K562 (cell line): ENCODE measurements at regions not wholly inside any gene's neighbourhood (a gene's known extent, or its start where the extent isn't known, plus 50 kb on each side); places are given as distances from the start of the nearest gene placed in this dataset.

ENCODE experiments used
- ATAC-seq: fragments of 200-7000 bp; cut with Tn5 transposase; 3 replicates; pipeline ENCODE4 v1.9.1; 2020; ENCODE audit warnings: moderate library complexity
- BruUV-seq: library from RNA; stranded (reverse); fragments of 400-500 nt; replicated peaks from 2 replicates; lab custom pipeline; 2021; lab: Mats Ljungman, UMichigan
- CTCF ChIA-PET: fragments of 300-600 bp; formaldehyde crosslinking; extraction: SDS; loops from one replicate; lab custom pipeline; 2021; ENCODE audit warnings: low intra/inter-chr PET ratio; lab: Yijun Ruan, JAX
- POLR2A ChIA-PET: fragments of 300-600, 350-650 bp; sonication (Branson Sonifier 250); formaldehyde crosslinking; extraction: SDS; loops from one replicate; lab custom pipeline; 2021; ENCODE audit warnings: antibody characterized with exemption, inconsistent platforms; lab: Yijun Ruan, JAX
- DNase-seq, 4 experiments: peaks; one replicate each; pipeline versions ENCODE4 v3.0.0 to v3.0.0-alpha.2; 2011 to 2018; ENCODE audit warnings: low spot score in 3 of 4, mixed read lengths in 3 of 4; ENCODE audit errors: extremely low read depth in 1 of 4
- FAIRE-seq: peaks from 2 replicates; lab custom pipeline; 2011; peaks lifted over from hg19 to GRCh38; lab: Jason Lieb, UNC
- H2AFZ ChIP-seq: 2 replicates; pipeline ENCODE4 v1.6.0; 2011; ENCODE audit warnings: low read depth, low read length, control low read depth, inconsistent platforms
- H3K27ac ChIP-seq: fragments of 200-600 bp; 3 replicates; pipeline ENCODE4 v1.8.0; 2011; ENCODE audit warnings: low read depth, mild to moderate bottlenecking, control low read depth, inconsistent platforms, low read length, moderate library complexity, mixed read lengths; ENCODE audit errors: extremely low read depth
- H3K27me3 ChIP-seq, 2 experiments: fragments of 300-600 bp in 1 of 2; 2 replicates in 1 of 2; 3 replicates in 1 of 2; pipeline versions ENCODE4 v1.6.0 to v1.8.0; 2011; ENCODE audit warnings: inconsistent platforms in 2 of 2, low read length in 2 of 2, mild to moderate bottlenecking in 1 of 2, mixed read lengths in 1 of 2, moderate library complexity in 1 of 2; ENCODE audit not compliant: control insufficient read depth in 2 of 2, insufficient read depth in 2 of 2
- H3K36me3 ChIP-seq: fragments of 300-600 bp; 3 replicates; pipeline ENCODE4 v1.8.0; 2011; ENCODE audit warnings: mild to moderate bottlenecking, low read length, inconsistent platforms; ENCODE audit not compliant: control insufficient read depth, insufficient read depth
- H3K4me1 ChIP-seq, 2 experiments: fragments of 200-600 bp in 1 of 2; replicated peaks in 1 of 2; 2 replicates in 1 of 2; 3 replicates in 1 of 2; pipeline versions ENCODE4 v1.5.1 to v1.8.0; 2011; ENCODE audit warnings: inconsistent platforms in 2 of 2, low read length in 2 of 2, mild to moderate bottlenecking in 1 of 2, mixed read lengths in 1 of 2, moderate library complexity in 1 of 2; ENCODE audit not compliant: control insufficient read depth in 2 of 2, insufficient read depth in 2 of 2
- H3K4me2 ChIP-seq: 2 replicates; pipeline ENCODE4 v1.6.1; 2011; ENCODE audit warnings: low read length, control low read depth, inconsistent platforms, mixed read lengths; ENCODE audit not compliant: insufficient read depth
- H3K4me3 ChIP-seq: fragments of 200-600 bp; sonication (generic), shearing (Covaris generic); 2 replicates; pipeline ENCODE4 v1.5.1; 2016; ENCODE audit warnings: control low read depth, inconsistent platforms
- H3K79me2 ChIP-seq: fragments of 200-600 bp; 3 replicates; pipeline ENCODE4 v1.8.0; 2011; ENCODE audit warnings: low read length, inconsistent platforms; ENCODE audit not compliant: control insufficient read depth, insufficient read depth
- H3K9ac ChIP-seq, 2 experiments: 2 replicates each; pipeline versions ENCODE4 v1.6.0 to v1.6.1; 2011; ENCODE audit warnings: low read depth in 2 of 2, low read length in 2 of 2, control low read depth in 1 of 2, inconsistent platforms in 1 of 2, mild to moderate bottlenecking in 1 of 2, mixed read lengths in 1 of 2; ENCODE audit not compliant: insufficient read depth in 1 of 2
- H3K9me1 ChIP-seq: one replicate; pipeline ENCODE4 v1.6.0; 2011; ENCODE audit warnings: inconsistent platforms, mild to moderate bottlenecking, low read length, moderate library complexity; ENCODE audit not compliant: control insufficient read depth, insufficient read depth
- H3K9me3 ChIP-seq: replicated peaks from 2 replicates; pipeline ENCODE4 v1.5.1; 2011; ENCODE audit warnings: low read depth, low read length, inconsistent platforms; ENCODE audit not compliant: control insufficient read depth, insufficient read depth
- H4K20me1 ChIP-seq: replicated peaks from 2 replicates; pipeline ENCODE4 v1.6.1; 2011; ENCODE audit warnings: low read length, inconsistent platforms, mixed read lengths; ENCODE audit not compliant: control insufficient read depth, insufficient read depth
- CBFA2T3 ChIP-seq: fragments of 450-650 bp; IDR thresholded peaks from 2 replicates; pipeline ENCODE4 v1.6.1; 2017
- EWSR1 ChIP-seq: fragments of 450-650 bp; IDR thresholded peaks from 2 replicates; pipeline ENCODE4 v1.6.1; 2018; ENCODE audit warnings: borderline replicate concordance, mild to moderate bottlenecking, low read depth, moderate library complexity; ENCODE audit not compliant: partially characterized antibody
- GABPA ChIP-seq: fragments of 200-800 bp; sonication (Bioruptor generic); conservative IDR thresholded peaks from 2 replicates; pipeline ENCODE4 v1.6.1; 2016; ENCODE audit warnings: low read depth, missing genetic modification characterization, missing compliant biosample characterization
- HEY1 ChIP-seq: fragments of 250-450 bp; sonication (Bioruptor Pico); IDR thresholded peaks from 2 replicates; pipeline ENCODE4 v1.5.0; 2020; ENCODE audit warnings: mild to moderate bottlenecking, moderate library complexity, borderline replicate concordance
- HOMEZ ChIP-seq: fragments of 250-450 bp; sonication (Bioruptor Pico); IDR thresholded peaks from 2 replicates; pipeline ENCODE4 v1.4.0; 2020; ENCODE audit warnings: mild to moderate bottlenecking, moderate library complexity
- KLF13 ChIP-seq: fragments of 450-650 bp; IDR thresholded peaks from 2 replicates; pipeline ENCODE4 v1.6.1; 2016; ENCODE audit warnings: missing genetic modification characterization, low read depth, mild to moderate bottlenecking, missing compliant biosample characterization, moderate library complexity, borderline replicate concordance
- NR2C2 ChIP-seq, 2 experiments: fragments of 200-800 bp in 1 of 2; sonication (Bioruptor generic) in 1 of 2; sonication (generic) in 1 of 2; formaldehyde crosslinking in 1 of 2; IDR thresholded peaks; 2 replicates each; pipeline versions ENCODE4 v1.6.1 to v1.8.0; 2016 to 2022; ENCODE audit warnings: mild to moderate bottlenecking in 1 of 2, missing compliant biosample characterization in 1 of 2, missing genetic modification characterization in 1 of 2, missing genetic modification reagents in 1 of 2
- RBFOX2 ChIP-seq: fragments of 200-400 bp; formaldehyde crosslinking; IDR thresholded peaks from 2 replicates; pipeline ENCODE4 v1.6.1; 2017; ENCODE audit warnings: low read depth, mild to moderate bottlenecking, low read length, moderate library complexity
- RBM17 ChIP-seq: fragments of 200-400 bp; formaldehyde crosslinking; IDR thresholded peaks from 2 replicates; pipeline ENCODE4 v1.6.1; 2017; ENCODE audit warnings: low read depth, mild to moderate bottlenecking, low read length, borderline replicate concordance
- RBM22 ChIP-seq: fragments of 200-400 bp; formaldehyde crosslinking; IDR thresholded peaks from 2 replicates; pipeline ENCODE4 v1.6.1; 2018; ENCODE audit warnings: low read length, low read depth; ENCODE audit not compliant: poor library complexity, severe bottlenecking
- RERE ChIP-seq: sonication (generic); formaldehyde crosslinking; IDR thresholded peaks from 2 replicates; pipeline ENCODE4 v1.8.0; 2023; ENCODE audit warnings: missing genetic modification reagents, mild to moderate bottlenecking, borderline replicate concordance
- SETDB1 ChIP-seq: IDR thresholded peaks from one replicate; pipeline ENCODE4 v1.6.1; 2012; ENCODE audit warnings: low read length, control low read depth, inconsistent platforms
- SMARCA5 ChIP-seq: fragments of 450-650 bp; IDR thresholded peaks from 2 replicates; pipeline ENCODE4 v1.6.1; 2016
- TCFL5 ChIP-seq: fragments of 250-450 bp; sonication (Bioruptor Pico); conservative IDR thresholded peaks from 2 replicates; pipeline ENCODE4 v1.6.1; 2021; ENCODE audit warnings: mild to moderate bottlenecking, moderate library complexity, matching md5 sums
- ZNF277 ChIP-seq: fragments of 250-450 bp; sonication (Bioruptor Pico); IDR thresholded peaks from 2 replicates; pipeline ENCODE4 v1.8.0; 2022; ENCODE audit warnings: inconsistent platforms, mild to moderate bottlenecking, moderate library complexity, borderline replicate concordance
- WGBS: fragments of 100-300 bp; shearing (Covaris generic); methylation state at CpG from one replicate; pipeline ENCODE4 v1.1.6; 2016; ENCODE audit warnings: low coverage, mixed read lengths; ENCODE audit not compliant: insufficient coverage; ENCODE audit errors: missing lambda C conversion rate; 5-methylcytosine and 5-hydroxymethylcytosine counted together
- in situ Hi-C: fragments of 300-500 bp; cut with MboI; formaldehyde crosslinking; loops from 4 replicates; pipeline ENCODE4 v1.15.0; 2018; ENCODE audit warnings: inconsistent platforms, mixed read lengths
- intact Hi-C: fragments of 100-400 bp; cut with micrococcal nuclease; formaldehyde crosslinking; loops from 2 replicates; pipeline ENCODE4 v1.14.2; 2022

- ChIA-PET POLR2A (no interaction called here), CTCF (no interaction called here)
- no peak for FAIRE-seq
- in situ Hi-C loops = no loop called here
- Histone ChIP-seq H2AFZ (no peak overlapping the region), H4K20me1 (no peaks in the 10 kb centered on the region), H3K9me1 (no peaks in the 10 kb centered on the region), H3K79me2 (no peaks in the 10 kb centered on the region), H3K4me1 (no peaks in the 10 kb centered on the region), H3K4me3 (no peak overlapping the region), H3K9me3 (no peaks in the 10 kb centered on the region), H3K36me3 (no peaks in the 10 kb centered on the region), H3K9ac (no peak overlapping the region), H3K27me3 (no peaks in the 10 kb centered on the region), H3K4me2 (no peak overlapping the region), H3K27ac (no peak overlapping the region)
- intact Hi-C loops = no loop called here
- no peak for DNase-seq
- no peak for ATAC-seq
- no TSS peak for BruUV-seq
- WGBS = 7% methylated on average over 2 of the region's 2 CpGs
- TF ChIP-seq TCFL5 = no peak
- no peak for TF ChIP-seq HEY1 (CRISPR knock-in tag)
- no peak for TF ChIP-seq CBFA2T3
- TF ChIP-seq SMARCA5 = no peak
- TF ChIP-seq RBM17 = no peak
- TF ChIP-seq EWSR1 = no peak
- TF ChIP-seq RBM22 = no peak
- no peak for TF ChIP-seq RBFOX2
- TF ChIP-seq GABPA = no peak
- no peak for TF ChIP-seq ZNF277 (CRISPR knock-in tag)
- TF ChIP-seq HOMEZ = no peak
- TF ChIP-seq KLF13 (tag) = no peak
- no peak for TF ChIP-seq RERE (CRISPR knock-in tag)
- TF ChIP-seq SETDB1 = no peak
- no peak for TF ChIP-seq NR2C2 (CRISPR knock-in tag; IDR thresholded peaks at IDR 0.05)
- no peak for TF ChIP-seq NR2C2 (tag; IDR thresholded peaks at IDR 0.05)
Observed at GRCh38 chr10:57948796-57949195, 318.9 kb downstream of the IPMK start.
